ENCODE measurements at regions not wholly inside any gene's neighbourhood (a gene's known extent, or its start where the extent isn't known, plus 50 kb on each side); places are given as distances from the start of the nearest gene placed in this dataset.

DNA sequence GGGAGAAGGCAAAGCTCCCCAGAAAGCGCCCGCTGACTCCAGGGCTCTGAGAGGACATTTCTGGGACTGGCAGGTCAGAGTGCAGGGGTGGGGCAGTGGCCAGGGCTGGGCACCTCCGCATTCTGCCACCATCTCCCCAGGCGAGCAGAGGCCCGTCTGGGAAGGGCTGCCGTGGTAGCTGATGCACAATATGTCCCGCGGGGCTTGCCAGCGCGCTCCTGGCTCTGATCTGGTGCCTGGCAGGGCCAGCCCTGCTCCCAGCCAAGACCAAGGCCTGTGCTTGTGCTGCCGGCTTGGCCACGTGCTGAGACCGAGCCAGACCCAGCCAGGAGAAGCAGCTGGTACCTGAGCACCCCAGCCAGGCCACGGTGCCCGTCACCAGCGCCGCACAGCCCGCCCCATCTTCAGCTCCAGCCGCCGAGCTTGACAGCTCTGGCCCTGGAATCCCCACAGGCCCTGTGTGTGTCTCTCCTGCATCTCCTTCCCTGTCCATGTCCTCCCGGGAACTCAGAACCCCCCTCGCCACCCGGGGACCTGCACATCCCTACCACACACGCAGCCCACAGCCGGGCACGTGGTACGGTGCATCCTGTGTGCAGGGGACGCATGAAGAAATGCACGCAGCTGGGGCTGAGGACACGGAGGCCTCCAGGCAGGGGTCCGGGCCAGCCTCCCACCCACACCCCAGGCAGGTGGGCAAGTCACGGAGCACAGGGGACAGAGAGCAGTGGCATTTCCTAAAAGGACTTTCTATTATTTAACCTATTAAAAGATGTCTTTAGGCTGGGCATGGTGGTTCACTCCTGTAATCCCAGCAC lies 68.6 kb upstream of the C14orf180 start:
- DNase-seq (ENCODE audit: low read depth): no peak

DNA sequence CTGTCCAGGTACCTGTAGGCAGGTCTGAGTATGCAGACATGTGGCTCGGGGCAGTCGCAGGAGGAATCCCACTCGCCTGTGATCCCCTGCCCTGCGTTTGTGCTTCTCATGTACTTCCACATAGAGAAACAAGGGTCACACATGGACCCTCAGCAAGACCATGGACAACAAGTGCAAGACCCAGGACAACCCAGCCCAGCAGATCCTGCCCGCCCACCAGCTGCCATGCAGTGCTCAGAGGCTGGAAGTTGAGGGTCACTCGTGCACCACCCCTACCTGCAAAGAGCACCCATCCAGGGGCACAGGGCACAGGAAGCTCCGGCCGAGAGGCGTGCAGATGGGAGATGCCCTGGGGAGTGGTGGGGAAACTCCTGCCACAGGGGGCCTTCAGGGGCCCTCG lies 67.5 kb upstream of the C14orf180 start:
- DNase-seq (ENCODE audit: low read depth): no peak

DNA sequence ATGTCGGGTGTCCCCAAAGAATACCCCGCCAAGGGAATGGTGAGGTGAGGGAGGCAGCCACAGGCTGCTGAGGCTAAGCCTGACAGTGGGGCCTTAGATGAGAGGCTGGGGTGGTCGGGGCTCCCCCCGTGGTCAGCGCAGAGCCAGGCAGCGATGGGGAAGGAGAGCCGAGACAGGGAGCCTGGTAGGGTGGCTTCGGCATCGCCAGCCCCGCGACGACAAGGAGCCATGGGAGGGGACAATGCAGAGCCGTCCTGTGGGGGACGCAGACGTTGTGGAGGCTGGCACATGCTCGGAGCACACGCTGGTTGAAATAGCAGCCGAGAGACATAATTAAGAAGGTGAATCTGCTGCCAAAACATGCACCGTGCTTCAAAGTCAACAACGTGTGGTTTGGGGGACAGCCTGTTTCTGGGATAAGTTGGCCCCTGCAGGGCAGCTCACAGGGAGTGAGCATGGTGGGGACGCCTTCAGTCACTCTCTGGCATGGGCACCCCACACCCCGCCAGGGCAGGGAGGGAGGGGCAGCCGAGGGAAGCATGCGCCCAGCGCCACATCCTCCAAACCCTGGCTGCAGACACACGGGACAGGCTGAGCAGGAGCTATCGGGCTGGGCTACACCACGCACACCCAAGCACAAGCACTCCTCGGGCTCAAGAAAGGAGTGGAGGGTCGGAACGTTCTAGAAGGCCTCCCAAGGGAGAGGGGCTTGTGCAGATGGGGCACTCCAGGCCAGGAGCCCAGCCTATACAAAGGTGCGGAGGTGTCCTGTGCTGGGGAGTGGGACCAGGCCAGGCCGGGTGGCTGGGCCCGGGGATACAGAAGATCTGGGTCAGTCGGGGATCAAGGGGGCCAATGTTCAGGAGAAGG lies 66.6 kb upstream of the C14orf180 start:
- no peak for DNase-seq (ENCODE audit: low read depth)

DNA sequence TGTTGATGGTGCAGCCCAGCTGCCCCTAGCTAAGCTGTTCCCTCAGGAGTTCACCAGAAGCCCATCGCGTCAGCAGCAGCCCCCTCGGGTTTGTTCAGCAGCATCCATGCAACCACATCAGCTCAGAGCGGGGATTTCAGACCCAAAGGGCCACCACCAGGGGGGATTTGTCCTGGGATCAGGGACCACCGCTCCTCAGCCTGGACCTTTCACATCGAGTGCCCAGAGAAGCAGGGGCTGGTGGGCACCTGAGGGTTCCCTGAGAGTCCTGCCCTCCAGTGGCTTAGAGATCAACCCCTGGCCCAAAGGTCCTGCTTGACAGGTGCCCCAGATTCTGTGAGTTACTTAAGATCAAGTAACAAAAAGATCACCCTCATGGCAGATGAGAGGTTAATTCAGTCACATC lies 65.9 kb upstream of the C14orf180 start:
- no peak for DNase-seq (ENCODE audit: low read depth)

DNA sequence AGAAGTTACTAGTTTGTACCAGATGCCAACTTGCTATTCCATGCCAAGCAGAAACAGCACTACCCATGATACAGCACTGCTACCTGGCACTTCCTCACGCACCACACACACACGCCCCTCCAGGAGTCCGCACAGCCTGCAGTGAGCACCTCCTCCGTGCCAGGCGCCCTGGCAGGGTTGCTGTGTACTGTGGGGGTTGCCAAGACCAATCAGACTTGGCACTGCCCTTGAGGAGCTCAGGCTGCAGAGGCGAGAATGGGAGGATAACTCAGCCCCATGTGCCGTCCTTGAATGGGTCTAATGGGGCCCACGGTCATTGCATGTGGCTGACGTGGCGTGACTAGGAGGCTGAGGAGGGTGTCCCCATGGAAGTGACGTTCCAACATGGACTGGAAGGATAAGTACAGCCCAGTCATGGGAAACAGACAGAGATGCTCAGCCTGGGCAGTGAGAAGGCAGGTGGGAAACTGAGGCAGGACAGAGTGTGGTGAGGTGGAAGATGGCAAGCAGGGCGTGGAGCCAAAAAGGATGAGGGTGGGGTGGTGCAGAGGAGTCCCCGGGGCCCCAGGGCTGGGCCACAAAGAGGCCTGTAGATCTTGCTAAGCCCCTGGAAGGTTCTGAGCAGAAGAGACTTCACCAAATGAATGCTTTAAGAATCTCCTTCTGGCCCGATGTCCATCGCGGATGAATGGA lies 65.3 kb upstream of the C14orf180 start:
- no peak for DNase-seq (ENCODE audit: low read depth)

DNA sequence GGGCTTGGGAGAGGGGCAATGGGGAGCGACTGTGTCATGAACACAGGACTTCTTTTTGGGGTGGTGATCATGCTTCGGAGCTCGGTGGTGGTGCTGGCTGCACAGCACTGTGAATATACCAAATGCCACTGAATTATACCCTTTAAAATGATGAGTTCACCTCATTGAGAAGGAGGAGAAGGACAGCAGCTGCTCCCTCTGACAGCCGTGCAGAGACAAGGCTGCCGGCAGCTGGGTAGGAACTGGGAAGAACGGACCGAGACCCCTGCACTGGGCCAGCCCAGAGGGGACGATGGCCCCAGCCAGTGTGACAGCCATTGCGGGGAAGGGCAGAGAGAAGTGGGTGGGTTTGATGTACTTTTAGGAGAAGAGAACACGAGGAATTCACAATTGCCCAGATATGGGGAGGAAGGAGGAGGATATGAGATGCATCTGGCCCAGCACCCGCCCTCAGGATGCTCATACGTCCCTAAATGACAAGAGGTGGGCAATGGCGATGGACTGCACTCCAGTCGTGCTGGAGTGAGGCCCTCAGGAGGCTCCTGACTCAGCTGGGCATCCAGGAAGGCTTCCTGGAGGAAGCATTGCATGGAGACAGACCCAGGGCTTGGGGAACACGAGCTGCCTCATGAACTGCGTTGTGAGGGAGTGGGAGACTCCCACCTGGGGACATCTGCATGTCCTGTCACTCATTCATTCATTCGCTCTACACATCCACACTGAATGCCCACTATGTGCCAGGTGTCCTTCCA lies 64.3 kb upstream of the C14orf180 start:
- DNase-seq (ENCODE audit: low read depth): no peak

DNA sequence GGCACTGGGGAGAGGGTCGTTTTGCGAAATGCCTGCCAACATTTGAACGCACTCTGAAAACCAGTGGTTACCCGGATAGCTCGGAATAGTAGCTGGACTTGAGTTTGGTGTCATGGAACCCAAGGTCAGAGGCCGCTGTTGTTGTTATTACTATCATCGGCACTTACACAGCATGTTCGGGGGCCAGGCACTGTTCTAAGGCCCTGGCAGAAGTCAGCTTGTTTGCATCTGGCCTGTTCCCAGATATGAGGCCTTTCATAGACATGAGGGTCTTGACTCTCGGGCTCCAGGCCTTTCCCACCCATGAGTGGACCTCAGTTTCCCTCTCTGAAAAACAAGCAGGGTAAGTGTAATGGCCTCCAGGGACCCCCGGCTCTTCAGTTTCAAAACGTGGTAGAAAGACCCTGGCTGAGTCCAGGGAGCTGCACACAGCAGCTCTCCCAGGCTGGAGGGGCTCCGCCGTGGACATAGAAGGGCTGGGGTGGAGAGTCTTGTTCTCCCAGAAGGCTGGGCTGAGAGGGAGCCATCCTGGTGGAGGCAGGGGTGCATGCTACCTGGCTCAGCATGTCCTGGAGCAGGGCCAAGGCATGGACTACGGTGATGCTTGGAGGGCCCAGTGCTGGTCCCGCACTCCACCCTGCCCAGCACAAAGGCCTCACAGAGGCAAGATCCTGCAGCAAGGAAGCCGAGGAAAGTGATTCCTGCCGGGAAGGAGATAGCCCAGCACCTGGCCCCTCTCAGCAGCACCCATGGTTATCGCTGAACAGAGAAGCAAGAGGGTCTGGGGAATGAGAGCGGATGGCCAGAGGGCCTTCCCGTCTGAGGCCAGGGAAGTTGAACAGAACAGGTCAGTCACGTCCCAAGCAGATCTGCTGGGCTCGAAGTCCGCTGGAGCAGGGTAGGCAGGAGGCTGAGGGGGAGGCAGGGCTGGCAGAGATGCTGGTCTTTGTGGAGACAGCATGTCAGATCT lies 63.5 kb upstream of the C14orf180 start:
- no peak for DNase-seq (ENCODE audit: low read depth)

DNA sequence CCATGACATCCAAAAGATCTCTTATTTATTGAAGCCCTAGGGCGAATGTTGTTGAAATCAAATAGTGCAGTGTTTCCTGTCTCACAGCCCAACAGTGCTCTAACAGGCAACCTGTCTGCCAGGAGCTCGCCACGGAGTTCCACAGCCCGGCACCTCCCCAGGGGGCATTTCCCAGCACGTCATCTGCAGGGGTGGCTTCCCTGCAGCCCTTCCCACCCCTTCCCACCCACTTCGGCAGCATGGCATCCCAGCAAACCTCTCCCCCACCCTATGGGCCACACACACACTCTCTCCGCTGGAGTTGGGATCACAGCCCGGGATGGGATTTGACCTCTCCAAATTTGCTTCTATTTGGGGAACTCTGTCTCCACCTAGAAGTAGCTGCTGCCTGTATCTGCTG lies 62.7 kb upstream of the C14orf180 start:
- no peak for DNase-seq (ENCODE audit: low read depth)

DNA sequence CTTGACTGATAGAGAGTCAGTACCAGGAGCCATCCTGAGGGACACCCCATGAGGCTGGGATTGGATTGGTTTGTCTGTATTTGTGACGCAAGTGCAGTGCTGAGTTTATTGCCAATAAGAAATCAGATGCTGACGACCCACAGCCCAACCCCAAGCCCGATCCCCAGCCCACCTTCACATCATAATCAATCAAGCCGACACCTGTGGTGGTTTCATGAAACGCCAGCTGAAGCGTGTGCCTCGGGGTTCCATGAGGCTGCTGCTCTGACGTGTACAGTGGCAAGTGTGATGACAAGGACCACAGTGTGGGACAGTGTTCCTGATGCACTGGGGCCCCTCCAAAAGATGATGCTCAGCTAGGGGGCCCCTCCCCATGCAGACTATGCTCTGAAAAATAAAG lies 62.1 kb upstream of the C14orf180 start:
- DNase-seq (ENCODE audit: low read depth): no peak

DNA sequence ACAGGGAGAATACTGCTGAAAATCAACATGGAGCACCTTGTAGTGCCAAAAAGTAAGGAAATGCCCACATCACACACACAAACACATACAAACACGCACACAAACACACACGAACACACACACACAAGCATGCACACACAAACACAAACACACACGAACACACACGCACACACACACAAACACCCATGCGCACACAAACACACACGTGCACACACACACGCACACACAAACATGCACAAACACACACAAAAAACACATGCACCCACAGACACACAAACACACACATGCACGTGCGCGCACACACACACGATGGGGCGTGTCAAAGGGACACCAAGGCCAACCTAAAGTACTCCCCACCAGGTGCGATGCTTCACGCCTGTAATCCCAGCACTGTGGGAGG lies 61.7 kb upstream of the C14orf180 start:
- DNase-seq (ENCODE audit: low read depth): no peak

DNA sequence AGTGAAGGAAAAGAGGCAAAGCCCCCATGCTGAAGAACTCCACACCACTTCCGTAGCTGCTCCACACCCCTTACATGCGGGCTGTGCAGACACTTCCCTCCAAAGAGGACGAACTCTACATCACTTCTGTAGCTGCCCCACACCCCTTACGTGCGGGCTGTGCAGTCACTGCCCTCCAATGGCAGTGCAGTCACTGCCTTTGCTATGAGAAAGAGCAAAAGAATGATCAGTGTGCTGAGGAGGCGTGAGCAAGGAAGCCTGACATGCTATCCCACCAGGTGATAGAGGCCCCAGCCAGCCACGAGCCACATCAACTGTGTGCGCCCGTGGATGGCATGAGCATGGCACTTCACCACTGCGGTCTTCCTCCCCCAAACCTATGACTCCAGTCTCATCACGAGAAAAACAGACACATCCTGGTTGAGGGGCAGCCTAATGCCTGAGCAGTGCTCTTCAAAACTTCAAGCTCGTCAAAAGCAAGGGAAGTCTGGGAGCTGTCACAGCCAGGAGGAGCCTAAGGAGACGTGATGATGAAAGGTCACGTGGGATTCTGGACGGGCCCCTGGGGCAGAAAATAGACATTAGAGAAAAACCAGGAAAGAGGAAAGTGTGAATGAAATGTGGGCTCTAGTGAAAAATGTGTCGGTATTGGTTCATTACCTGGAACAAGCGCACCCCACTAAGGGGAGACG lies 60.8 kb upstream of the C14orf180 start:
- no peak for DNase-seq (ENCODE audit: low read depth)

DNA sequence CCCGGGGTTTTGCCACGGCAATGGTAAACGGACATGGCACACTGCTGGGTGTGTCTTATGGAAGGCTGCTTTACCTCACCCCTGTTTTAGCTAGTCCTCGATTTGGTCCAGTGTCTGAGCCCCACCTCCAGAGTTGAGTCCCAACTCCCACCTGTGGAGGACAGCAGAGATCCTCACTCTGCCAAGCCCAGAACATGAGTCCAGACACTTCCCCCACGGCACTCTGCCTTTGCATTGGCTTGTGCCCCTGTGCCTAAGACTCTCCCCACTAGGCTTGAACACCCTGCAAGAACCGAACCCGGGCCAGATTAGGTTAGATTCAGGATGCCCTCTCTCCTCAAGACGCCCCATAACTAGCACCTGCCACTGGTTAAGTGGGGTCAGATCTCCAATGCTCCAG lies 59.8 kb upstream of the C14orf180 start:
- DNase-seq (ENCODE audit: low read depth): no peak

DNA sequence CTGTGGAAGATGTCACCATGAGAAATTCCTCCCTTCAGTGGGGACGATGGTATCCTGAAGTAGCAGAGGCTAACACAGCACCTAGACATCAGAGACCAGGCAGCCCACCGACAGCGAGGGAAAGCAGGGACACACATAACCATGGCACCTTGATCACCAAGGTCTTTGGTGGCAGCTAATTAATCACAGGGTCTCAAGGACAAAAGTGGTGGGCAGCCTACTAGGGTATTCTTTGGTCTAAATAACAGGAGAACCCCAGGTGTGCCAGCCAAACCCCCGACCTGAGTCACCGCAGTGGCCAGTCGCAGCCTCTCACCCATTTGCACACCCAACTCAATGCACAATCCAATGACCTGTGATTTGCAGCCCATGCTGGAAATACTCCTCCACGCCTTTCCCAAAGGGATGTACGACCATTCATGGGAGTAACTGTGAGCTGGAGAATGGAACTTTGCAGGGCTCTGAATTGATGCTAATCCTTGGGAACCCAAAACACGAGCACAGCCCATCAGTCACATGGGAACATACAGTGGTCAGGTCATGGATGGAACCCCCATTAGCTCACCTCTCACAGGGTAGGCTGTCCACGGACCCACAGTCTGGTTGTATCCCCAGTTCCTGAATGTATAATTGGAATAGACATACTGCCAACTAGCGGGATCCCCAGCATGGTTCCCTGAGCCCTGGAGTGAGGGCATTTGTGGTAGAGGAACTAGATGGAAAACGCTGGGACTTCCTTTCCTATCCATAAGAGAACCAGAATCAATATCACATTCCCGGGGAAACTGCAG lies 58.7 kb upstream of the C14orf180 start:
- DNase-seq (ENCODE audit: low read depth): no peak

DNA sequence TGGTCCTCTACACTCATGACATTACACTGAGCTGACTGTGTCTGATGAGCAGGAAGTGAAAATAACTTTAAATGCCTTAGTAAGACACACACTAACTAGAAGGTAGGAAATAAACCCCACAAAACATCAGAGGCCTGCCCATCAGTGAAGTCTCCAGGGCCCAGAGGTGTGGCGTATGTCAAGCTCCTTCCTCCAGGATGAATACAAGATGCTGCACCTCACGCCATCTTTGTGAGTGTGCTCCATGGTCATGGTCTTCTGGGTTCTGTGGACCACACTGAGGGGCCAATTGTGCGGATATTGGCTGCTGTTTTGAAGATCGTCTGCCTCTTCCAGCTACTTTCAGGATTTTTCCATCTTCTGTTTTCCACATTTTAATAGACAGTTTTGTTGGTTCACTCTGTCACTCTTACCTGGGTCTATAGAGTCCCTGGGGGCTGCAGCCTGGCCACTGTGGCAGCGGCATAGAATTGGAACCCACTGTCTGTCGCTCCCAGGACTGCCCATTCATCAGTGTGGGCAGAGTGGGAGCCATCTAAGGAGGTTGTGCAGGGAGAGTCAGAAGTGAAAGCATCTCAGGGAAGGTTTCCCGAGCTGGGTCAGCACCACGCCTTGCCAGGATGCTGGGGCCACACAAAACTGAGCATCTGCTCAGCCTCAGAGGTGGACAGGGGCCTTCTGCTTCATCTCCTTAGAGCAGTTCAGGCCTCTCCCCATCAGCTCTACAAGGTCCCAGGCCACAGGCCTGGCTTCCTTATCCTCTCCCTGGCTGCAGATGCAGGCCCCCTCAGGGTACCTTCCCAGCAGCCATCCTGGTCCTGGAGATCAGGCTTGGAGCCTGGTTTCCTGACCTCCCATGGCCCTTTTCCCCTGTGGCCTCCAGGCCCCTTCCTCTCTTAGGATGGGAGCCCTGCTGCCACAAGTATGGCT lies 57.5 kb upstream of the C14orf180 start:
- DNase-seq (ENCODE audit: low read depth): no peak

DNA sequence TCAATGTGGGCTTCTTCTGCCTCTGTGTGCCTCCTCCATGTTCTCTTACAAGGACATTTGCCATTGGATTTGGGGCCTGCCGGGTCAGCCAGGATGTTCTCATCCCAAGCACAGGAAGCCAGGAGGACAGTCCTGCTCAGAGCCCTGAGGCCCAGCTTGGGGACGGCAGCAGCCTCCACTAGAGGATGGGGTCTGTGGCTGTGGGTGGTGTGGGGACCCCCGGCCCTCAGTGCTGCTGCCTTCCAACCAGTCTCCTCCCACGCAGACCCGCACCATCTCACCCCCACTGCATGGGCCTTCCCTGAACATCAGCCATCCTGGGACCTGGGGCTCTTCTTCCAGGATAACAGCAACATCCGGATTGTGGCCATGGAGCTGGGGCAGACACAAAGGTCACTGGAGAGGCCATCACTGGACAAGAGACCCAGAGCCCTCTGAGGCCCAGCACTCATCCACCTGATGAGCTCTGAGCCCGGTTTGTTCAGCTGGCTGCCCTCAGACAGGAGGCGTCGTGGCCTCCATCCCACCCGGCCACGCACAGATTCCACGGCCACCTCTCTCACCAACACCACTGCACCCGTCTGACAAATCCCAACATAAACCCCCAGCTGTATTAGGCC lies 56.5 kb upstream of the C14orf180 start:
- no peak for DNase-seq (ENCODE audit: low read depth)

DNA sequence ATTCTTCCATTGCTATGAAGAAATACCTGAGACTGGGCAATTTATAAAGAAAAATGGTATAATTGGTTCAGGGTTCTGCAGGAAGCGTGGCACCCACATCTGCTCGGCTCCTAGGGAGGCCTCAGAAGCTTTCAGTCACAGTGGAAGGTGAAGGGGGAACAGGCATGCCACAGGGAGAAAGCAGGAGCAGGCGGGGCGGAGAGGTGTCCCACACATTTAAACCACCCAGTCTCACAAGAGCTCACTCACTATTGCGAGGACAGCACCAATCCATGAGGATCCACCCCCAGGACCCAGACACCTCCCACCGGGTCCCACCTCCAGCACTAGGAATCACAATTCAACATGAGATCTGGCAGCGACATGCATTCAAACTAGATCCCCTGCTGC lies 56.0 kb upstream of the C14orf180 start:
- DNase-seq (ENCODE audit: low read depth): no peak

DNA sequence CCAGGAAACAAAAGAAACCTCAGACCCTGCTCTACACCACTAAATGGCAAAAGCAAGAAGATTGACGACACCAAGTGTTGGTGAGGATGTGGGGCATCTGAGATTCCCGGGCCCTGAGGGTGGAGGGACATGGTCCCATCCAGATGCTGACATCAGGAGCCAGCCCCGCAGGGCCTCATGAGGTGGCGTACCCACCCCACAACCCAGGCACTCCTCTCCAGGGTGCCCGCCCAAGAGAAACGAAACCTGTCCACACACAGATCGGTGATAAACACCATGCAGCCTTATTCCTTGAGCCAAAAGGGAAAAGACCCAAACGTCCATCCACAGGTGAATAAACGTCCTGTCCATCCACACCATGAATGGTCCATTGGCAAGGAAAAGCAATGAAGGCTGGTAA lies 54.8 kb upstream of the C14orf180 start:
- DNase-seq (ENCODE audit: low read depth): no peak
